ENCODE measurements at regions not wholly inside any gene's neighbourhood (a gene's known extent, or its start where the extent isn't known, plus 50 kb on each side); places are given as distances from the start of the nearest gene placed in this dataset.

DNA sequence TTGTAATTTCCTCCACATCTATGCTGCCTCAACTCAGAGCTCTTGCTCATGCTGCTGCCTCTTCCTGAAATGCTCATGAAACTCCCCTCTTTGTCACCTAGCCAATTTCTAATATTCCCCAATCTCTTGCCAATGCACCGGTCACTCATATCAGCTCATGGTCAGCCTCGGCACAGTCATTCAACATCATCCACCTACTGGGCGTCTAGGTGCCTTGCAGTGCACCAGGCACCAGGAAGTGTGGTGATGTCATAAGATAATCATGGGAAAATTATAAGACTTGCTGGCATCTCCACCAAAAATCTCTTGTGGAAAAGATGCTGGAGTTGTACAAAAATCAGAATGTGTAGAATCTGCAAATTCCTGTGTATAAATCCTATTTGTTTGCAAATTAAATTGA is 52.6 kb upstream of the RAB27B start:
- TF ChIP-seq, protein P1, sequence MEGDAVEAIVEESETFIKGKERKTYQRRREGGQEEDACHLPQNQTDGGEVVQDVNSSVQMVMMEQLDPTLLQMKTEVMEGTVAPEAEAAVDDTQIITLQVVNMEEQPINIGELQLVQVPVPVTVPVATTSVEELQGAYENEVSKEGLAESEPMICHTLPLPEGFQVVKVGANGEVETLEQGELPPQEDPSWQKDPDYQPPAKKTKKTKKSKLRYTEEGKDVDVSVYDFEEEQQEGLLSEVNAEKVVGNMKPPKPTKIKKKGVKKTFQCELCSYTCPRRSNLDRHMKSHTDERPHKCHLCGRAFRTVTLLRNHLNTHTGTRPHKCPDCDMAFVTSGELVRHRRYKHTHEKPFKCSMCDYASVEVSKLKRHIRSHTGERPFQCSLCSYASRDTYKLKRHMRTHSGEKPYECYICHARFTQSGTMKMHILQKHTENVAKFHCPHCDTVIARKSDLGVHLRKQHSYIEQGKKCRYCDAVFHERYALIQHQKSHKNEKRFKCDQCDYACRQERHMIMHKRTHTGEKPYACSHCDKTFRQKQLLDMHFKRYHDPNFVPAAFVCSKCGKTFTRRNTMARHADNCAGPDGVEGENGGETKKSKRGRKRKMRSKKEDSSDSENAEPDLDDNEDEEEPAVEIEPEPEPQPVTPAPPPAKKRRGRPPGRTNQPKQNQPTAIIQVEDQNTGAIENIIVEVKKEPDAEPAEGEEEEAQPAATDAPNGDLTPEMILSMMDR (IDR thresholded peaks at IDR 0.05) = no peak
- TF ChIP-seq POLR2A (IDR thresholded peaks at IDR 0.05) = no peak
